Endothelial cell of umbilical vein (primary cell): ENCODE measurements at regions not wholly inside any gene's neighbourhood (a gene's known extent, or its start where the extent isn't known, plus 50 kb on each side); places are given as distances from the start of the nearest gene placed in this dataset.

Experiments
- BruUV-seq: library from RNA; stranded (reverse); fragments of 400-500 nt; replicated peaks from 2 replicates; lab custom pipeline; 2021; lab: Mats Ljungman, UMichigan
- CTCF ChIA-PET: fragments of 300-600, 350-600 bp; sonication (Branson Sonifier 250); formaldehyde crosslinking; loops from one replicate; lab custom pipeline; 2021; ENCODE audit warnings: antibody characterized with exemption, inconsistent platforms; lab: Charles Lee
- POLR2A ChIA-PET: fragments of 300-600, 350-600 bp; sonication (Branson Sonifier 250); formaldehyde crosslinking; loops from one replicate; lab custom pipeline; 2021; ENCODE audit warnings: antibody characterized with exemption, inconsistent platforms; lab: Charles Lee
- DNase-seq: peaks from one replicate; pipeline ENCODE4 v3.0.0-alpha.2; 2011; ENCODE audit warnings: low read depth, low spot score
- FAIRE-seq: peaks from 2 replicates; lab custom pipeline; 2011; peaks lifted over from hg19 to GRCh38; lab: Jason Lieb, UNC
- H2AFZ ChIP-seq: 2 replicates; pipeline ENCODE4 v1.6.0; 2012; ENCODE audit warnings: low read depth, low read length, control low read depth, inconsistent platforms
- H3K27ac ChIP-seq: 2 replicates; pipeline ENCODE4 v1.5.1; 2011; ENCODE audit warnings: low read depth, mild to moderate bottlenecking, control low read depth, low read length, moderate library complexity; ENCODE audit not compliant: insufficient read depth
- H3K27me3 ChIP-seq, 2 experiments: 2 replicates each; pipeline versions ENCODE4 v1.6.0 to v1.6.1; 2011; ENCODE audit warnings: low read length in 2 of 2, mixed read lengths in 1 of 2; ENCODE audit not compliant: control insufficient read depth in 2 of 2, insufficient read depth in 2 of 2
- H3K36me3 ChIP-seq, 2 experiments: 2 replicates in 1 of 2; 3 replicates in 1 of 2; pipeline ENCODE4 v1.5.1; 2011; ENCODE audit warnings: low read length in 2 of 2, mild to moderate bottlenecking in 1 of 2, moderate library complexity in 1 of 2; ENCODE audit not compliant: control insufficient read depth in 2 of 2, insufficient read depth in 2 of 2; ENCODE audit errors: extremely low read depth in 1 of 2
- H3K4me1 ChIP-seq: 3 replicates; pipeline ENCODE4 v1.5.1; 2011; ENCODE audit warnings: mild to moderate bottlenecking, low read length; ENCODE audit not compliant: control insufficient read depth, insufficient read depth; ENCODE audit errors: extremely low read depth
- H3K4me2 ChIP-seq: 2 replicates; pipeline ENCODE4 v1.6.1; 2011; ENCODE audit warnings: low read length, control low read depth, mixed read lengths; ENCODE audit not compliant: insufficient read depth
- H3K4me3 ChIP-seq, 3 experiments: fragments of 200-600 bp in 1 of 3; sonication (generic), shearing (Covaris generic) in 1 of 3; replicated peaks in 1 of 3; 2 replicates each; pipeline ENCODE4 v1.5.1; 2011 to 2016; ENCODE audit warnings: control low read depth in 3 of 3, low read length in 3 of 3, mild to moderate bottlenecking in 2 of 3, inconsistent platforms in 1 of 3, low read depth in 1 of 3, moderate library complexity in 1 of 3; ENCODE audit not compliant: insufficient read depth in 1 of 3
- H3K79me2 ChIP-seq: 2 replicates; pipeline ENCODE4 v1.6.0; 2012; ENCODE audit warnings: low read length, inconsistent platforms; ENCODE audit not compliant: control insufficient read depth, insufficient read depth
- H3K9ac ChIP-seq: replicated peaks from 2 replicates; pipeline ENCODE3; 2011; ENCODE audit warnings: low read length, control low read depth; ENCODE audit not compliant: insufficient read depth; ENCODE audit errors: extremely low read depth
- H3K9me1 ChIP-seq: replicated peaks from 3 replicates; pipeline ENCODE4 v1.6.0; 2011; ENCODE audit warnings: mild to moderate bottlenecking, low read length; ENCODE audit not compliant: control insufficient read depth, insufficient read depth; ENCODE audit errors: extremely low read depth
- H3K9me3 ChIP-seq: replicated peaks from 2 replicates; pipeline ENCODE4 v1.5.1; 2012; ENCODE audit warnings: low read length, inconsistent platforms; ENCODE audit not compliant: control insufficient read depth, insufficient read depth
- H4K20me1 ChIP-seq: replicated peaks from 2 replicates; pipeline ENCODE3; 2011; ENCODE audit warnings: mild to moderate bottlenecking, low read length; ENCODE audit not compliant: control insufficient read depth, insufficient read depth; ENCODE audit errors: extremely low read depth
- CTCF ChIP-seq, 2 donors: IDR thresholded peaks; 1 replicate in 1 of 2; 2 replicates in 1 of 2; pipeline ENCODE4 v1.5.1; 2011; ENCODE audit warnings: low read length in 2 of 2, mild to moderate bottlenecking in 2 of 2, moderate library complexity in 2 of 2, control low read depth in 1 of 2, inconsistent platforms in 1 of 2, low read depth in 1 of 2; ENCODE audit not compliant: insufficient read depth in 1 of 2; ENCODE audit errors: extremely low read depth in 1 of 2
- EZH2 ChIP-seq: IDR thresholded peaks from 2 replicates; pipeline ENCODE4 v1.6.1; 2012; ENCODE audit warnings: borderline replicate concordance, low read depth, mild to moderate bottlenecking, moderate library complexity, low read length, inconsistent platforms; ENCODE audit not compliant: severe bottlenecking
- FOS ChIP-seq: IDR thresholded peaks from 2 replicates; pipeline ENCODE4 v1.6.1; 2011; ENCODE audit warnings: mild to moderate bottlenecking, low read length, moderate library complexity, borderline replicate concordance; ENCODE audit not compliant: insufficient read depth
- GATA2 ChIP-seq: IDR thresholded peaks from 2 replicates; pipeline ENCODE4 v1.7.0; 2011; ENCODE audit warnings: low read depth, mild to moderate bottlenecking, moderate library complexity, mixed read lengths, low read length; ENCODE audit not compliant: insufficient read length, insufficient read depth
- JUN ChIP-seq: IDR thresholded peaks from 2 replicates; pipeline ENCODE4 v1.6.1; 2011; ENCODE audit warnings: borderline replicate concordance, low read depth; ENCODE audit not compliant: insufficient read length, insufficient read depth
- MAX ChIP-seq: IDR thresholded peaks from 2 replicates; pipeline ENCODE4 v1.6.1; 2011; ENCODE audit not compliant: insufficient read depth, insufficient read length
- MYC ChIP-seq: IDR thresholded peaks from one replicate; pipeline ENCODE4 v1.6.1; 2011; ENCODE audit warnings: mild to moderate bottlenecking, low read depth, low read length
- POLR2A ChIP-seq: IDR thresholded peaks from 2 replicates; pipeline ENCODE4 v1.6.1; 2012; ENCODE audit warnings: low read depth, mild to moderate bottlenecking, control low read depth, low read length
- POLR2AphosphoS5 ChIP-seq: IDR thresholded peaks from 2 replicates; pipeline ENCODE4 v1.6.1; 2012; ENCODE audit warnings: low read depth, mild to moderate bottlenecking, control low read depth, low read length, moderate library complexity; ENCODE audit not compliant: insufficient read depth
- dilution Hi-C: fragments of 300-500 bp; cut with MboI; formaldehyde crosslinking; loops from one replicate; pipeline ENCODE4 v1.15.0; 2019; ENCODE audit warnings: low sequenced_read_pairs; ENCODE audit not compliant: extremely low pct_ligation_motif_present
- intact Hi-C: fragments of 100-400 bp; cut with micrococcal nuclease; formaldehyde crosslinking; loops from one replicate; pipeline ENCODE4 v1.10.0; 2022

- intact Hi-C loops = no loop called here
- FAIRE-seq (no peak), DNase-seq (no peak)
- H3K27me3 ChIP-seq = no peaks in the 10 kb centered on the region
- H3K4me2 ChIP-seq = no peak overlapping the region
- H3K9me1 ChIP-seq = no peaks in the 10 kb centered on the region
- ChIA-PET CTCF (no interaction called here), POLR2A (no interaction called here)
- H3K4me3 ChIP-seq = no peak overlapping the region
- H3K4me1 ChIP-seq = no peaks in the 10 kb centered on the region
- H4K20me1 ChIP-seq = no peaks in the 10 kb centered on the region
- H2AFZ ChIP-seq = no peak overlapping the region
- TF ChIP-seq JUN = no peak
- TF ChIP-seq CTCF (IDR thresholded peaks at IDR 0.05; ENCODE audit: extremely low read depth in 1 of 2, insufficient read depth in 1 of 2, low read depth in 1 of 2, low read length in 2 of 2) = no peak
- TF ChIP-seq FOS = no peak
- no peak for TF ChIP-seq EZH2
- no peak for TF ChIP-seq POLR2AphosphoS5
- no peak for TF ChIP-seq POLR2A
- TF ChIP-seq GATA2 = no peak
- TF ChIP-seq MYC = no peak
- TF ChIP-seq MAX = no peak
- H3K9me3 ChIP-seq = peaks cover 3% of the 10 kb centered on the region
- BruUV-seq = no TSS peak
- no peak overlapping the region for H3K27ac ChIP-seq
- H3K9ac ChIP-seq = no peak overlapping the region
- no peaks in the 10 kb centered on the region for H3K36me3 ChIP-seq
- dilution Hi-C loops = no loop called here
- no peaks in the 10 kb centered on the region for H3K79me2 ChIP-seq
Measured at GRCh38 chr3:95097493-95097892, 1034.6 kb downstream of the NSUN3 start.
